CD4-positive, CD25-positive, alpha-beta regulatory T cell (primary cell): ENCODE measurements at regions not wholly inside any gene's neighbourhood (a gene's known extent, or its start where the extent isn't known, plus 50 kb on each side); places are given as distances from the start of the nearest gene placed in this dataset.

ENCODE experiments used
- ATAC-seq, 2 donors: fragments of 150-1000 bp; cut with Tn5 transposase; one replicate each; pipeline ENCODE4 v1.10.0; 2021; ENCODE audit warnings: low read depth in 2 of 2, moderate number of reproducible peaks in 2 of 2, moderate library complexity in 1 of 2
- DNase-seq, 3 donors: peaks; one replicate each; pipeline versions ENCODE4 v3.0.0 to v3.0.0-alpha.2; 2012 to 2022; ENCODE audit warnings: mixed read lengths in 1 of 3
- H3K27ac ChIP-seq: one replicate; pipeline ENCODE4 v1.7.0; 2013; ENCODE audit warnings: mild to moderate bottlenecking, low read length; ENCODE audit not compliant: insufficient read depth, poor library complexity, severe bottlenecking
- H3K27me3 ChIP-seq: one replicate; pipeline ENCODE4 v1.7.0; 2013; ENCODE audit warnings: low read length; ENCODE audit not compliant: control insufficient read depth, insufficient read depth
- H3K36me3 ChIP-seq: one replicate; pipeline ENCODE4 v1.7.0; 2013; ENCODE audit warnings: mild to moderate bottlenecking, low read length, moderate library complexity; ENCODE audit not compliant: control insufficient read depth, insufficient read depth
- H3K4me1 ChIP-seq: 2 replicates; pipeline ENCODE4 v1.7.0; 2013; ENCODE audit warnings: mild to moderate bottlenecking, low read length; ENCODE audit not compliant: insufficient read depth, control insufficient read depth, poor library complexity, severe bottlenecking
- H3K4me3 ChIP-seq: one replicate; pipeline ENCODE4 v1.7.0; 2013; ENCODE audit warnings: low read depth, mild to moderate bottlenecking, low read length, moderate library complexity
- H3K9me3 ChIP-seq, 2 experiments: 1 replicate in 1 of 2; 2 replicates in 1 of 2; pipeline ENCODE4 v1.7.0; 2013; ENCODE audit warnings: low read length in 2 of 2, mild to moderate bottlenecking in 1 of 2, moderate library complexity in 1 of 2; ENCODE audit not compliant: control insufficient read depth in 2 of 2
- H3K27ac Mint-ChIP-seq, 3 donors: one replicate each; pipeline ENCODE4 v1.8.0; 2020 to 2022; ENCODE audit warnings: mild to moderate bottlenecking in 3 of 3, mixed read lengths in 3 of 3, moderate library complexity in 2 of 3
- H3K27me3 Mint-ChIP-seq: one replicate; pipeline ENCODE4 v1.8.0; 2022; ENCODE audit warnings: mild to moderate bottlenecking, mixed read lengths
- H3K36me3 Mint-ChIP-seq: one replicate; pipeline ENCODE4 v1.8.0; 2020; ENCODE audit warnings: mixed read lengths
- H3K4me1 Mint-ChIP-seq, 4 donors: one replicate each; pipeline ENCODE4 v1.8.0; 2020 to 2022; ENCODE audit warnings: mixed read lengths in 4 of 4, mild to moderate bottlenecking in 1 of 4
- H3K4me3 Mint-ChIP-seq, 4 donors: one replicate each; pipeline ENCODE4 v1.8.0; 2020 to 2022; ENCODE audit warnings: mild to moderate bottlenecking in 4 of 4, mixed read lengths in 4 of 4, moderate library complexity in 3 of 4
- H3K9me3 Mint-ChIP-seq, 7 donors: one replicate each; pipeline ENCODE4 v1.8.0; 2020 to 2022; ENCODE audit warnings: mixed read lengths in 7 of 7, mild to moderate bottlenecking in 3 of 7, moderate library complexity in 2 of 7

DNA sequence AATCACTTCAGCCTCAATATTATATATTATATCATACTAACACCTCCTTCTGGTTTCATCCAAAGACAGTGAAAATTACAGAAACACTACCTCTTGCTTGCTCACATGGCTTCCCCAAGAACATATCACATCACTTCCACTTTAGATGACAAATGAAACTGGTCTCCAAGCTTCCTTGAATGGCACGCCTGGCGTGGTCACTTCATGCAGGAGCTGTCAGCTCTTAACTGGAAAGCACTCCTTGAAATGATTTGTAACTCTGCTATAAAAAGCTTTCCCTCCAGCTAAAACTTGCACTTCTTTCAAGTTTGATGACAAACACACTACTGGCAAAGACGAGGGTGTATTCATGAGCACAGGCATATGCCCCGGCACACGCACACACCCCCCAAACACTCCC is 84.1 kb upstream of the INHBA start:
- H3K36me3 Mint-ChIP-seq, result no peaks in the 10 kb centered on the region
- Histone ChIP-seq H3K36me3 (no peaks in the 10 kb centered on the region), H3K9me3 (no peaks in the 10 kb centered on the region), H3K27ac (no peak overlapping the region), H3K27me3 (no peaks in the 10 kb centered on the region), H3K4me1 (no peaks in the 10 kb centered on the region), H3K4me3 (no peak overlapping the region)
- no peak for DNase-seq
- peaks cover 0 to 4% (median 0%) of the 10 kb centered on the region in 7 donors for H3K9me3 Mint-ChIP-seq
- no peaks in the 10 kb centered on the region for H3K4me1 Mint-ChIP-seq
- H3K4me3 Mint-ChIP-seq, result no peak overlapping the region
- no peak overlapping the region for H3K27ac Mint-ChIP-seq
- ATAC-seq, result no peak
- no peaks in the 10 kb centered on the region for H3K27me3 Mint-ChIP-seq

DNA sequence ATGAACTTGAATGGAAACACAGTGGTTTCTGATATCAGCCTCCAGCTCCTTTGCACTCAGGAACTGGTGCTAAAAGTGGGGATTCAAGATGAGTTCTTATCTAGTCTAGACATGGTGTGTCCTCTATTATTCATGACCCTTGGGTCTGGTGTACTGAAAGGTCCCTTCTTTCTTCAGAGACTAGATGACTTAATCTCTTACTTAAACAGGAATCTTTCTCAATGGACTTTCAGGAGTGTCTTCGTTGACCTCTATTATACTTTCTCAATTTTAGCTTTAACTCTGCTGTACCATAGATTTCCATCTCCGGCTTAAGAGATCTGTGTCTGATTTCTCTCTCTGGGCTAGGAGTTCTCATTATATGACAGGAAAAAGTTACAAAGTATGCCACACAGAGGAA is 83.5 kb upstream of the INHBA start:
- no peaks in the 10 kb centered on the region for H3K36me3 Mint-ChIP-seq
- Histone ChIP-seq H3K4me3 (no peak overlapping the region), H3K27me3 (no peaks in the 10 kb centered on the region), H3K36me3 (no peaks in the 10 kb centered on the region), H3K9me3 (no peaks in the 10 kb centered on the region), H3K4me1 (no peaks in the 10 kb centered on the region), H3K27ac (no peak overlapping the region)
- no peak overlapping the region for H3K4me3 Mint-ChIP-seq
- H3K9me3 Mint-ChIP-seq, result peaks cover 0 to 4% (median 0%) of the 10 kb centered on the region in 7 donors
- H3K27ac Mint-ChIP-seq, result no peak overlapping the region
- H3K4me1 Mint-ChIP-seq, result no peaks in the 10 kb centered on the region
- ATAC-seq, result no peak
- DNase-seq, result no peak
- H3K27me3 Mint-ChIP-seq, result no peaks in the 10 kb centered on the region

DNA sequence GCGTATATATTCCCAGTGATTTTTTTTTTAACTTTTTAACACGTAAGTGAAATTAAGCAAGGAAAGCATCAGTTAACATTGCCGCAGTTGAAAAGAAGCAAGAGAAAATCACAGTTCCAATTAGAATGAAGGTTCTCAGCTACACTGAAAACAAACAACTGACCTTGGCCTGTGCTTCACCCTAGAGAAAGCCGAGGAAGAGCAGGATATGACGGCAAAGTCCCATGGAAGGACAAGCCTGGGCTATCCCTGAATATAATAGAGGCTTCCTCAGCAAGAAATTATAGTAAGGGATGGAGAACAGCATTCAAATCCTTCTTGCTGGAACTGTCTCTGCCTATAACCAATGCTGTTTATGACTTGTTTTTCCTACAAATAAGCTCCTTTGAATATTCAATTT is 83.0 kb upstream of the INHBA start:
- Mint-ChIP-seq H3K4me3 (no peak overlapping the region), H3K9me3 (peaks cover 0 to 4% (median under 1%) of the 10 kb centered on the region in 7 donors), H3K4me1 (no peaks in the 10 kb centered on the region), H3K36me3 (no peaks in the 10 kb centered on the region), H3K27ac (no peak overlapping the region), H3K27me3 (no peaks in the 10 kb centered on the region)
- Histone ChIP-seq H3K27me3 (no peaks in the 10 kb centered on the region), H3K36me3 (no peaks in the 10 kb centered on the region), H3K27ac (no peak overlapping the region), H3K4me3 (no peak overlapping the region), H3K9me3 (no peaks in the 10 kb centered on the region), H3K4me1 (no peaks in the 10 kb centered on the region)
- DNase-seq (no peak), ATAC-seq (no peak)

DNA sequence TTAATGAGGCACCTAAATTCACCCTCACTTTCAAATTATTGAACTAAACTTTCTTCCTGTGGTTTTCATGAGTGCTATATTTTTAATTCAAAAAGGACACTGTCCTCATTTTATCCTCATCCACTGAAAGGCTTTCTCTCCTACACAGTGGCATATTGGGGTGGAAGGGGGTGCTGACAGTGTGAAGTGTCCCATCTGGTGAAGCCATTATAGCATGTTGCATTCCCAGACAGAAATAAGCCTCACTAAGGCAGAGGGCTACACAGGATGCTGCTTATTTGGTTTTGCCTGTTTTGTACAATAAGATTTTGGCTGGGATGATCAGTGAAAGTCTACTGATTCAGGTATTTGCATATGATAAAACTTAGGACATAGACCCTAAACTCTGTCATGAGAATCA is 82.4 kb upstream of the INHBA start:
- no peaks in the 10 kb centered on the region for H3K36me3 Mint-ChIP-seq
- no peak overlapping the region for H3K4me3 ChIP-seq
- H3K27me3 Mint-ChIP-seq, result no peaks in the 10 kb centered on the region
- ATAC-seq (no peak), DNase-seq (no peak)
- H3K27ac Mint-ChIP-seq, result no peak overlapping the region
- no peaks in the 10 kb centered on the region for H3K4me1 Mint-ChIP-seq
- H3K4me3 Mint-ChIP-seq, result no peak overlapping the region
- H3K4me1 ChIP-seq, result no peaks in the 10 kb centered on the region
- H3K27ac ChIP-seq, result no peak overlapping the region
- no peaks in the 10 kb centered on the region for H3K9me3 ChIP-seq
- no peaks in the 10 kb centered on the region for H3K27me3 ChIP-seq
- H3K36me3 ChIP-seq, result no peaks in the 10 kb centered on the region
- H3K9me3 Mint-ChIP-seq, result peaks cover 0 to 4% (median 0%) of the 10 kb centered on the region in 7 donors

DNA sequence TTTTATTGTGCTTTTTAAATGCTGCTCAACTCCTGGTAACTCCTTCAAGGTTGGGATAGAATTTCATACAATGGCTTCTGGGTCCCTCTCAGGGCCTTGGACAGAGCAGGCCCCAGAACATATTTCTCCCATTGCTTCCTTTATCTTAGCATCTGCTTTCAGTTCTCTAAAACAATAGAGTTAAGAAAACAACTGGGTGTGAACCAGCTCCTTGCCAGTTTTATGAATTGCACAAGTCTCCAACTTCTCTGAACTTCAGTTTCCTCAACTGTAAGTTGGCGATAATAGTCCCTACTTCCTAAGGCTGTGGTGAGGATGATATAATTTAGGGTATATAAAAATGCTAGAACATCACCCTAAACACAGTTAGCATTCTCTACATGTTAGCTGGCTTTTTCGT is 77.0 kb upstream of the INHBA start:
- no peak overlapping the region for H3K4me3 ChIP-seq
- ATAC-seq, result no peak
- H3K4me3 Mint-ChIP-seq, result no peak overlapping the region
- H3K36me3 Mint-ChIP-seq, result no peaks in the 10 kb centered on the region
- DNase-seq, result no peak
- H3K9me3 ChIP-seq, result no peaks in the 10 kb centered on the region
- peaks cover 0 to 10% (median 3%) of the 10 kb centered on the region in 7 donors for H3K9me3 Mint-ChIP-seq
- no peaks in the 10 kb centered on the region for H3K4me1 ChIP-seq
- no peaks in the 10 kb centered on the region for H3K27me3 ChIP-seq
- no peaks in the 10 kb centered on the region for H3K27me3 Mint-ChIP-seq
- H3K36me3 ChIP-seq, result no peaks in the 10 kb centered on the region
- peaks cover 0 to 4% (median 0%) of the 10 kb centered on the region in 4 donors for H3K4me1 Mint-ChIP-seq
- H3K27ac ChIP-seq, result no peak overlapping the region
- no peak overlapping the region for H3K27ac Mint-ChIP-seq

DNA sequence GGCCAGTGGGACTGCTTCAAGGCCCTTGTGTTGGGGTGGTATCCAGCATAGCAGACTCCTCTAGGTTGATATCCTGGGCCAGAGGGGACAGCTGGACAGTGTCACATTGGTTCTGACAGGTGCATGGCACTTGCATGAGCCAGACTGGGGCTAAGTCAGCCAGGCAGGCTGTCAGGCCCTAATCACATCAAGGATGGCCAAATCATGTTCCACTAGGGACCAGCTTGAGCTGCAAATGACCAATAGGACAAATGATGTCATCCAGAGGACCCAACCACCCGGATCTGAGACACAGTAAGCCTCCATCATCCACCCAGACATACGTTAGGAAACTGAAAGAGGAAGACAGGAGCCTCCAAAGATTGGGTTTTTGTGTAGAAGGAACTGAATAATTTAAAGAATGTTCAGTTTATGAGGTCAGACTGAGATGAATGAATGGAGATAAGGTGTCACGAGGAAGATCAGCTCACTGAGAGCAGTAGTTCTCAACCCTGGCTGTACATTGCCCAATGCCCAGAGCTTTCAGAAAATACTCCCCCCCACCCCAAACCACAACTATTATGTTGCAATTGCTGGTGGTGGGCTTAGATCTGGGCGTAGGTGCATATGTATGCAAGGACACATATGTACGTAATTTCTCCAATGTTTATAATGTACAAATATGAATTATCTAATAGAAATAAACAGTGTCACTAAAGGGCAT is 75.2 kb upstream of the INHBA start:
- H3K36me3 ChIP-seq, result no peaks in the 10 kb centered on the region
- peaks cover 0 to 10% (median 2%) of the 10 kb centered on the region in 7 donors for H3K9me3 Mint-ChIP-seq

DNA sequence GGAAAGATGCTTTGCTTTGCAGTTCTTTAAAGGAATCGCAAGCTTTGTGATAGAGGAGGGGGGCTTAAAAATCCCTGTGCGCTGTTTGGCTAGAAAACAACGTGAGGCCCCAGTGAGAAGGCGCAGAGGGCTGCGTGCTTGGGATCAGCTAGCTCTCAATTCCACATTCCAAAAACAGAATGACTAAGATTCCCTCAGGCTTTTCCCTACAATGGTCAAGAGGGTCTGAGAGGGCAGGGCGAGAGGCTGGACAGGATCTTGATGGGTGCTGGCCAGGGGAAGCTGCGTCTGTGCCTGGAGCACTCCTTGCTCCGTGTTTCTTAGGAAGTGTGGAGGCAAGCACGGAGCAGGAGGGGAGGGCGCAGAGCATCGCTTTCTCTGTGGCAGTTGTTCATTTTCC is 72.1 kb upstream of the INHBA start:
- Mint-ChIP-seq H3K27me3 (no peaks in the 10 kb centered on the region), H3K4me3 (no peak overlapping the region), H3K9me3 (peaks cover 0 to 10% (median 2%) of the 10 kb centered on the region in 7 donors), H3K27ac (no peak overlapping the region), H3K36me3 (no peaks in the 10 kb centered on the region), H3K4me1 (peaks cover 0 to 4% (median 0%) of the 10 kb centered on the region in 4 donors)
- Histone ChIP-seq H3K9me3 (no peaks in the 10 kb centered on the region), H3K4me1 (no peaks in the 10 kb centered on the region), H3K36me3 (no peaks in the 10 kb centered on the region), H3K27ac (no peak overlapping the region), H3K27me3 (no peaks in the 10 kb centered on the region), H3K4me3 (no peak overlapping the region)
- ATAC-seq (no peak), DNase-seq (no peak)

More for the DNA sequence above, 75.2 kb upstream of the INHBA start:
- Histone ChIP-seq H3K27ac (no peak overlapping the region), H3K4me3 (no peak overlapping the region), H3K4me1 (no peaks in the 10 kb centered on the region), H3K27me3 (no peaks in the 10 kb centered on the region), H3K9me3 (no peaks in the 10 kb centered on the region)
- Mint-ChIP-seq H3K36me3 (no peaks in the 10 kb centered on the region), H3K27me3 (no peaks in the 10 kb centered on the region), H3K4me1 (peaks cover 0 to 4% (median 0%) of the 10 kb centered on the region in 4 donors), H3K27ac (peak overlapping the region in 1 of 3 donors; percentile 65), H3K4me3 (no peak overlapping the region)
- DNase-seq, result no peak
- ATAC-seq, result no peak

DNA sequence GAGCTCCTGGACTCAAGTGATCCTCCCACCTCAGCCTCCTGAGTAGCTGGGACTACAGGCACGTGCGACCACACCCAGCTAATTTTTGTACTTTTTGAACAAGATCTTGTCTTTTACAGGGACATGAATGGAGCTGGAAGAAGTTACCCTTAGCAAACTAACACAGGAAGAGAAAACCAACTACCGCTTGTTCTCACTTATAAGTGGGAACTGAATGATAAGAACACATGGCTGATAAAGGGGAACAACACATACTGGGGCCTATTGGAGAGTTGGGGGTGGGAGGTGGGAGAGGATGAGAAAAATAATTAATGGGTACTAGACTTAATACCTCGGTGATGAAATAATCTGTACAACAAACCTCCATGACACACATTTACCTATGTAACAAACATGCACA is 70.9 kb upstream of the INHBA start:
- DNase-seq, result no peak
- Mint-ChIP-seq H3K27me3 (no peaks in the 10 kb centered on the region), H3K4me3 (no peak overlapping the region), H3K9me3 (peaks cover 0 to 10% (median 3%) of the 10 kb centered on the region in 7 donors), H3K36me3 (no peaks in the 10 kb centered on the region), H3K4me1 (peaks cover 0 to 4% (median 0%) of the 10 kb centered on the region in 4 donors), H3K27ac (no peak overlapping the region)
- Histone ChIP-seq H3K4me3 (no peak overlapping the region), H3K36me3 (no peaks in the 10 kb centered on the region), H3K9me3 (no peaks in the 10 kb centered on the region), H3K27ac (no peak overlapping the region), H3K27me3 (no peaks in the 10 kb centered on the region), H3K4me1 (no peaks in the 10 kb centered on the region)
- ATAC-seq, result no peak
